H9 (cell line): ENCODE measurements at regions not wholly inside any gene's neighbourhood (a gene's known extent, or its start where the extent isn't known, plus 50 kb on each side); places are given as distances from the start of the nearest gene placed in this dataset.

Experiments used
- DNase-seq: peaks from one replicate; pipeline ENCODE4 v3.0.0-alpha.2; 2017
- H2AFZ ChIP-seq: one replicate; pipeline ENCODE4 v1.6.1; 2013; ENCODE audit warnings: mild to moderate bottlenecking, low read length, control low read depth, moderate library complexity
- H2AK5ac ChIP-seq: 2 replicates; pipeline ENCODE4 v1.6.1; 2013; ENCODE audit warnings: low read length, control low read depth, mixed read lengths; ENCODE audit not compliant: insufficient read length
- H2BK120ac ChIP-seq: one replicate; pipeline ENCODE4 v1.6.1; 2013; ENCODE audit warnings: low read depth, mild to moderate bottlenecking, low read length, control low read depth, inconsistent platforms; ENCODE audit not compliant: poor library complexity, severe bottlenecking
- H2BK12ac ChIP-seq: 2 replicates; pipeline ENCODE4 v1.6.1; 2013; ENCODE audit warnings: low read length, control low read depth, mixed read lengths, low read depth; ENCODE audit not compliant: insufficient read length
- H2BK15ac ChIP-seq: 2 replicates; pipeline ENCODE4 v1.6.1; 2013; ENCODE audit warnings: low read depth, low read length, control low read depth
- H2BK20ac ChIP-seq: one replicate; pipeline ENCODE4 v1.6.1; 2013; ENCODE audit warnings: low read depth, mild to moderate bottlenecking, low read length, control low read depth, inconsistent platforms; ENCODE audit not compliant: poor library complexity, severe bottlenecking
- H2BK5ac ChIP-seq: 2 replicates; pipeline ENCODE4 v1.6.1; 2013; ENCODE audit warnings: low read length, control low read depth, mixed read lengths; ENCODE audit not compliant: insufficient read length
- H3K14ac ChIP-seq: 2 replicates; pipeline ENCODE4 v1.6.1; 2013; ENCODE audit warnings: low read length, control low read depth; ENCODE audit not compliant: insufficient read depth
- H3K18ac ChIP-seq: 2 replicates; pipeline ENCODE4 v1.6.1; 2013; ENCODE audit warnings: low read depth, mild to moderate bottlenecking, mixed read lengths, low read length, control low read depth; ENCODE audit not compliant: insufficient read length
- H3K23ac ChIP-seq: 2 replicates; pipeline ENCODE4 v1.6.1; 2013; ENCODE audit warnings: low read length, control low read depth, mixed read lengths, low read depth; ENCODE audit not compliant: insufficient read length
- H3K23me2 ChIP-seq: 2 replicates; pipeline ENCODE4 v1.6.1; 2013; ENCODE audit warnings: low read depth, mild to moderate bottlenecking, mixed read lengths, low read length, control low read depth; ENCODE audit not compliant: insufficient read length, poor library complexity, severe bottlenecking
- H3K27ac ChIP-seq: 2 replicates; pipeline ENCODE4 v1.5.1; 2013; ENCODE audit warnings: low read length, control low read depth, mixed read lengths, low read depth; ENCODE audit not compliant: insufficient read length
- H3K27me3 ChIP-seq: 2 replicates; pipeline ENCODE4 v1.6.1; 2013; ENCODE audit warnings: low read length, control low read depth, inconsistent platforms; ENCODE audit not compliant: insufficient read depth
- H3K4ac ChIP-seq: 2 replicates; pipeline ENCODE4 v1.6.1; 2013; ENCODE audit warnings: low read depth, mild to moderate bottlenecking, control low read depth, inconsistent platforms, low read length, moderate library complexity
- H3K4me1 ChIP-seq: 2 replicates; pipeline ENCODE4 v1.6.1; 2013; ENCODE audit warnings: low read length, control low read depth, inconsistent platforms; ENCODE audit not compliant: insufficient read depth
- H3K4me2 ChIP-seq: 2 replicates; pipeline ENCODE4 v1.6.1; 2013; ENCODE audit warnings: low read length, control low read depth, mixed read lengths; ENCODE audit not compliant: insufficient read length, insufficient read depth
- H3K56ac ChIP-seq: 2 replicates; pipeline ENCODE4 v1.6.1; 2013; ENCODE audit warnings: low read depth, mild to moderate bottlenecking, mixed read lengths, low read length, control low read depth; ENCODE audit not compliant: insufficient read length
- H3K79me1 ChIP-seq: 2 replicates; pipeline ENCODE4 v1.6.1; 2013; ENCODE audit warnings: low read depth, mild to moderate bottlenecking, moderate library complexity, low read length, control low read depth, inconsistent platforms; ENCODE audit not compliant: insufficient read depth, poor library complexity, severe bottlenecking
- H3K79me2 ChIP-seq: 2 replicates; pipeline ENCODE4 v1.6.1; 2013; ENCODE audit warnings: low read length, control low read depth, inconsistent platforms; ENCODE audit not compliant: insufficient read depth
- H3K9ac ChIP-seq: 2 replicates; pipeline ENCODE4 v1.6.1; 2013; ENCODE audit warnings: low read length, control low read depth, mixed read lengths; ENCODE audit not compliant: insufficient read length; ENCODE audit errors: extremely low read depth
- H3K9me3 ChIP-seq: one replicate; pipeline ENCODE4 v1.6.1; 2013; ENCODE audit warnings: low read depth, low read length, inconsistent platforms; ENCODE audit not compliant: control insufficient read depth
- H3T11ph ChIP-seq: one replicate; pipeline ENCODE4 v1.6.1; 2013; ENCODE audit warnings: mild to moderate bottlenecking, low read length, control low read depth, inconsistent platforms
- H4K20me1 ChIP-seq: one replicate; pipeline ENCODE4 v1.6.1; 2013; ENCODE audit not compliant: control insufficient read depth, insufficient read length, insufficient read depth
- H4K5ac ChIP-seq: 2 replicates; pipeline ENCODE4 v1.6.1; 2013; ENCODE audit warnings: low read depth, mild to moderate bottlenecking, mixed read lengths, low read length, control low read depth; ENCODE audit not compliant: insufficient read length
- H4K8ac ChIP-seq: replicated peaks from 2 replicates; pipeline ENCODE4 v1.6.1; 2013; ENCODE audit warnings: low read length, control low read depth, mixed read lengths, low read depth; ENCODE audit not compliant: insufficient read length
- H4K91ac ChIP-seq: 2 replicates; pipeline ENCODE4 v1.6.1; 2013; ENCODE audit warnings: low read depth, mild to moderate bottlenecking, moderate library complexity, mixed read lengths, low read length, control low read depth; ENCODE audit not compliant: insufficient read length
- H3K27ac Mint-ChIP-seq, 3 experiments: 2 replicates in 2 of 3; 3 replicates in 1 of 3; pipeline ENCODE4 v1.8.0; 2020 to 2021; ENCODE audit warnings: mixed read lengths in 3 of 3, mild to moderate bottlenecking in 1 of 3, moderate library complexity in 1 of 3
- H3K27me3 Mint-ChIP-seq: 2 replicates; pipeline ENCODE4 v1.8.0; 2021; ENCODE audit warnings: low read depth, mild to moderate bottlenecking, moderate library complexity, mixed read lengths
- H3K36me3 Mint-ChIP-seq, 3 experiments: 2 replicates in 2 of 3; 3 replicates in 1 of 3; pipeline ENCODE4 v1.8.0; 2020 to 2021; ENCODE audit warnings: low read depth in 3 of 3, mixed read lengths in 3 of 3; ENCODE audit not compliant: insufficient read depth in 1 of 3
- H3K4me1 Mint-ChIP-seq, 2 experiments: 2 replicates each; pipeline ENCODE4 v1.8.0; 2020; ENCODE audit warnings: mixed read lengths in 2 of 2
- H3K4me3 Mint-ChIP-seq, 2 experiments: 2 replicates in 1 of 2; 3 replicates in 1 of 2; pipeline ENCODE4 v1.8.0; 2020 to 2021; ENCODE audit warnings: mild to moderate bottlenecking in 2 of 2, mixed read lengths in 2 of 2, moderate library complexity in 1 of 2
- H3K9me3 Mint-ChIP-seq, 2 experiments: 2 replicates in 1 of 2; 3 replicates in 1 of 2; pipeline ENCODE4 v1.8.0; 2020; ENCODE audit warnings: mild to moderate bottlenecking in 2 of 2, mixed read lengths in 2 of 2, moderate library complexity in 1 of 2
- CTCF ChIP-seq: fragments of 200-600 bp; sonication (generic); conservative IDR thresholded peaks from 3 replicates; pipeline ENCODE4 v1.8.0; 2021; ENCODE audit warnings: antibody characterized with exemption, mild to moderate bottlenecking

DNA sequence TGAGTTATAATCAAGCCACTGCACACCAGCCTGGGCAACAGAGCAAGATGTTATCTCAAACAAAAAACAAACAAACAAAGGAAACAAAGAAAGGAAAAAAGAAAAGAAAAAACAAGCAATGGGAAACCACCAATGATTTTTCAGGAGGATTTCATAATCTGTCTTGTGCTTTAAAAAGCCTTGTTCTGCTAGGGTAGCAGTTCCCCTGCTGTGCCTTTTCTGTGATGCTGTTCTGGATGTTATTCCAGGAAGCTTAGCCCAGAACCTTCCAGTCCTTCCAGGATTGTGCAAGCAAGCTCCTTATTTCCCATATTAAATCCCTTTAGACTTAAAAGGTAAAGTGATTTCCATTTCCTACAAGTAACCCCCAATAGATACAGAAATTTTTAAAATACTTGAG, 171.1 kb downstream of the ABCC12 start:
- Histone ChIP-seq H2AFZ (no peak overlapping the region), H2BK5ac (no peak overlapping the region), H2BK120ac (no peak overlapping the region), H3K9ac (no peak overlapping the region), H4K20me1 (no peaks in the 10 kb centered on the region), H3K14ac (no peak overlapping the region), H4K5ac (no peak overlapping the region), H2BK12ac (no peak overlapping the region), H3K4ac (no peak overlapping the region), H3K27ac (no peak overlapping the region), H3K56ac (no peak overlapping the region), H3K4me1 (peaks cover 2% of the 10 kb centered on the region; the same call in 1 of the 2 replicates), H4K91ac (no peak overlapping the region), H3K79me2 (no peaks in the 10 kb centered on the region), H2BK15ac (no peak overlapping the region), H3K79me1 (no peaks in the 10 kb centered on the region), H3K27me3 (no peaks in the 10 kb centered on the region), H2BK20ac (no peak overlapping the region), H2AK5ac (no peak overlapping the region), H4K8ac (no peak overlapping the region), H3K23me2 (no peaks in the 10 kb centered on the region), H3K9me3 (no peaks in the 10 kb centered on the region), H3K4me2 (no peak overlapping the region), H3K23ac (no peak overlapping the region), H3T11ph (no peak overlapping the region), H3K18ac (no peak overlapping the region)
- no peak overlapping the region for H3K27ac Mint-ChIP-seq
- peaks cover 15% of the 10 kb centered on the region in 2 experiments for H3K4me1 Mint-ChIP-seq
- no peak for DNase-seq
- H3K27me3 Mint-ChIP-seq: peaks cover 42% of the 10 kb centered on the region
- TF ChIP-seq CTCF: no peak
- H3K4me3 Mint-ChIP-seq: no peak overlapping the region
- peaks cover 0 to under 1% (median 0%) of the 10 kb centered on the region in 3 experiments; a peak in 1 of 7 replicates for H3K36me3 Mint-ChIP-seq
- peaks cover under 1% of the 10 kb centered on the region in 2 experiments; a peak in 3 of 5 replicates for H3K9me3 Mint-ChIP-seq
